ENCODE measurements at regions not wholly inside any gene's neighbourhood (a gene's known extent, or its start where the extent isn't known, plus 50 kb on each side); places are given as distances from the start of the nearest gene placed in this dataset.
"Not testable (repeated sequence)": the region's sequence is repeated elsewhere in the genome, so short reads cannot be mapped to it uniquely, and the experiment has no call there.

DNA sequence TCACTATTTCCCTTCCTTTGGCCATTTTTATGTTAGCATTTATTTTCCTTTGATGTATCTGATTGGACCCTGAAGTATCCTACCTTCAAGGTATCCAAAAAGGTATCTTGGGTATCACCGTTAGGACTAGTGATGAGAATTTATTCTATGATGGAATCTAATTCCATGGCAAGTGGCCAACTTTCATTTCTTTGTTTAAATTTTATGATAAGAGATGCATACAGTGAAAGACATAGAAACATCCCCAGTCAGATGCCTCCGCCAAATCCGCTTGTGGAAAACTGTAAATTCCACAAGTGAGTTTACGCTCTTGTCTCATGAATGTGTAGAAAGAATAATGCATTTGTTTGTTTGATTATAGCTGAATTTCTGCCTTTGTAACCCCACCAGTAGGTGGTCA lies 153.7 kb upstream of the NR2F2 start:
- DNase-seq: no peak

DNA sequence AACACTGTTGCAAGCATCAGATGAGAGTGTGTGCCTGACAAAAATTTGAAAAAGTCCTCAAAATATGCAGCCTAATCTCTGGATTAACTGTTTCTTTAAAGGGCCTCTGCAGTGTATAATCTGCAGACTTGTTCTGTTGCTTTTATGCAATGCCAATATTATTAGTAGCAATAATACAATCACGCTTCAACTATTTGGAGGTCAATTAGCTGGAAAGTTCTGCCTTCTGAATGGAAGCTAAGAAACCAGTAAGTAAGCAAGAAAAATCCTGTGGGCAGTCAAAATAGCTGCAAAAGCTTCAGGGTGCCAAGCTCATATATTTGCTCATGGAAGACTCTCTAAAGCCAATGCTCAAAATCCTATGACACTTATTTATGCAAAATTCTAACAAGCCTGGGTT lies 153.2 kb upstream of the NR2F2 start:
- DNase-seq: no peak

DNA sequence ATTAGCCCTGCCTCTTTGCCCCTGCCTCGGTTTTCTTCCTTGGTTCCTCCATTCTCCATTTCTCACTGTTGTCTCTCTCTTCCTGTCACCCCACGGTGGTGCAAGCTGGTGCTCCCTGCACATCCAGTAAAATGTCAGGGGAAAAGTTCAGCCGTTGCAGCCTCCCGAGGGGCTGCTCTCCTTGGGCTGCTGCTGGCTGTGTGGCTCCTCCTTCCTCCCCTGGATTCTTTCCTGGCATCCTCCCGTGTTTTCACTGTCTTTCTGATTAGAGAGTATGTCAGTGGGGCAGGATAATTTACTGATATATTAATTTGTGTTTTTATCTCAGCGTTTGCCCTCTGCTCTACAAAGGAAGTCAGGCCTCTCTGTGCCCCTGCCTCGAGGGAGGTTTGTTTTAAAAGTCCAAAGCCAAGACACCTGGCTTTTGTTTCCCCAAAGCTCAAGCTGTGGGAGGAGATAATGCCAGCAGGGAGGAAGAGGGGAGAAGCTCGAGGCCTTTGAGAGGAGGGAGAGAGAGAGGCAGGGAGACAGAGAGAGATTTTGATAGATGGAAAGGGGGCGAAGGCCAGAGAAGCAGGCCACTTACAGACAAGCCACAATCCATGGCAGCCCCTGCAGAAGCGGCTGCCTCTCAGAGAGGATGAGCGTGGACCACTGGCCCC lies 150.3 kb upstream of the NR2F2 start:
- DNase-seq: no peak

DNA sequence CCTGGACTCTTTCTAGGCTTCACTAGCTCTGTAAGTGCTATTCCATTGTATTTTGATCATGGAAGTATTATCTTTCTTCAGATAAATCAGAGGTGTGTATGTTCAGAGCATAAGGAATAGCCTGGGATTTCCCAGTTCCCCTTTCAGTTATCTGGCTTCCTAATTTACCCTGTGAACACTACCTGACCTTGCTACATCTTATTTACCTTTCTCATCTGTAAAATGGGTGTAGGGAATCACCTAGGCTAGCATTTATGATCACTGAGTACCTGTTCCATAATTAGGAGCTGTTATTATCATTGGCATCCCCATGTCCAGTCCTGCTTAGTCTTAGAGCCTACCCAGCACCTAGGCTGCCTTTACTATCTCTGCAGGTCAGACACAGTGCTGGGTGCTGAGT lies 149.3 kb upstream of the NR2F2 start:
- DNase-seq: no peak

DNA sequence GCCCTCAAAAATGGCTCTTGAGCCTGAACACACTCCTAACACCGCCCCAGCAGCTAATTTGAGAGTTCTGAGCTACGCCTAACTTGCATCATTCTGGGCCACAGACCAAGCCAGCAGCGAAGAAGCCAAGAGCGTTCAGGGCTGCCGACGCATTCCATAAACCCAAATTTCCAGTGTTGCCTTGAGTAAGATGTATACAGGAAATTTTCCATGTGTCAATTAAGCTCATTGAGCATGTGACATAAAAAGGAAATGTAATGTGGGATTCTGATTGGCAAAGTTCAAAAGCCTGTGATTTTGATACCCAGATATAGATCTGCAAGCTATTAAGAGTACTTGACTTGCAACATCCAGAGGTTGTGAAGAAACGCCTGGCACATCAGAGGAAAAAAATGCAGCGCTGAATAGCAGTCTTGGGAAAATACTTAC lies 148.6 kb upstream of the NR2F2 start:
- no peak for DNase-seq

DNA sequence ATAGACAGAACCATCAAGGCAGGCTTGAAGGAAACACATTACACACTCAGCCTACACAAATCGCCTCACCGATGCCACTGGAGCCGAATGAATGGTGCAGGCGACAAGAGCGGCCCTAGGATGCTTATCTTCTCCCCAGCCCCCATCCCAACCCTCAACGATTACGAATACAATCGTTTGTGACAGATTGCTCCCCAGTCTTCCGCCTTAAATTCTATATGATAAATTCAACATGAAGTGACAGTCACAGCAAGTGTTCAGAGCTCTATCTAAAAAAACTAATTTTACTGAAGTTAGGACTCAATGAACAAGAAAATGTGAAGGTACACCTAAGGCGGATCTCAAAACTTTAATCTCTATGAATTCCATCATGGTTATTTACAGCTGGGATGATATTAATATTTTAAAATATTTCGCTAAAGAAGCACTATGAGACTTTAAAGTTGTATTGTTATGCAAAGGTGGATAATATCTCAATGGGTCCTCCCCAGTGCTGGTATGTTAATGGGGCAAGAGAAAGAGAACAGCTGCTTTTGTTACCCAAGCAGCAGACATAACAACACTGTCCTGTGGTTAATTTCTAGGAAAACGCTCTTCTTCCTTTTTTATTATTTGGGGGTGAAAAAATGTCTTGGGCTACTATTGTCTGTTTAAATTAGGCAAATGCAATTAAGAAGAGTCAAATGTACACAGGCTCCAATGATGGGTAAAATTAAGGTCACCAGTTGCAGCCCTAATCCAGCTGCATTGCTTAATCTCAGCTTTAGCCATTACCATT lies 147.6 kb upstream of the NR2F2 start:
- no peak for DNase-seq

DNA sequence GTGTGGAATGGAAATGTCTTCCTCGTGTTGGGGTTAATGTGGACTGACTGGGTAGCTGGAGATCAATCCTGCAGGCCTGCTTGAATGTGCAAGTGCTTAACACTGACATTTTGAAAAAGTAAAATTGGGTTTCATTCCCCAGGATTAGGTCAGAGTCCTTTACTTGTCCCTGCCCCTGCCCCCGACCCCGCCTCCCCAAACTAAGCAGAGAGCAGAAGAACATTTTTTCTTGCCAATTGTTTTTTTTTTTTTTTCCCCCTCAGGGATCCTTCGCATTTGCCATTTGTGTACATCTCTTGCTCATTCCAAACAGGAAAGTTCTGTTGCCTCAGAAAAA lies 147.0 kb upstream of the NR2F2 start:
- DNase-seq: no peak

DNA sequence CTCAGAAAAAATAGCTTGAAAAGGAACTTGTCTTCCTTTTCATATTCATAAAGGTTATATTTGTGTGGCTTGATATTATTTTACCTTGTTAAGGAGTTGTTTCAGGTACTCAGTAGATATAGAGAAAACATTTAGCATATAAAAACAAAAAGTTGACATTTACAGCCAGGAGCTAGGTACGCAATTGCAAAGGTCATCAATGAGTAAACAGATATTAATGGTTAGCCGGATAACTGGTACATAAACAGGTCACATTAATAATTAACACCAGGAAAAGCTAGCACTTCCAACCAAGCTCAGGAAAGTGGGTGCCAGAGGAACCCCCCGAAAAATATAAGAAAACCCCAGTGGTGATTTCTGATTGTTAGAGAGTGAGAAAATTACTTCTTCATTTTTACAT lies 146.6 kb upstream of the NR2F2 start:
- no peak for DNase-seq

DNA sequence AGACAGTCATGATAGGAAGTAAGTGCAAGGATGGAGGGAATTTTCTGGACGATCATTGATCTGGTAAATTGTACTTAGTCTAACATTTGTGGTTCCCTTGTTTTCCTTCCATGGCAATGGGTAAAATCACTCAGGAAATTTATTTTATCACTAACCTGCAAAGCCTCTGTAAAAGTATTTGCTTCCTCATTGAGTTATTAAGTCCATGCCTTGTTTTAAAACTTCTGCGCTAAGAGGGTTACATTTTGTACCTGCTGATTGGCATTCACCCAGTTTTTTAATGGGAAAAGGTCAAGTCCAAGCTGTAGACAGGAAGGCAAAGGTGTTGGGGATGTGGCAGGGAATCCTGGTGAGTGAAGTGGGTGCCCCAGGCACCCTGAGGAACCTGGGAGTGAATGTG lies 146.2 kb upstream of the NR2F2 start:
- no peak for DNase-seq

DNA sequence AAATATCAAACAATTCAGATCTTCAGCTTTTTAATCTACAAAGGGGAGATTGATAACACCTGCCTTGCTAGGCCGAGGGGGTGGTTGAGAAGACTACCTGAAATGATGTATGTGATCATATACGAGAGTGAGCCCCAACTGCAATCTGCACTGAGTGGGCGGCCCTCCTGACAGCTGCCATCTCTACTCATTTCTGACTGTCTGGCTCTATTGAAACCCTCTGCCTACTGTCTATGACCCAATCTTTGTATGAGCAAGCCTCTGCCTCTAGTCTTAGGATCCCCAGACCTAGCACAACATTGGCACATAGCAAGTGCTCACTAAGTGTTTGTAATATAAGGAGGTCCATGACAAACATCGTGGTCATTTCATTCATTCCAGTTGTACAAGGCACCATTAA lies 144.4 kb upstream of the NR2F2 start:
- no peak for DNase-seq

DNA sequence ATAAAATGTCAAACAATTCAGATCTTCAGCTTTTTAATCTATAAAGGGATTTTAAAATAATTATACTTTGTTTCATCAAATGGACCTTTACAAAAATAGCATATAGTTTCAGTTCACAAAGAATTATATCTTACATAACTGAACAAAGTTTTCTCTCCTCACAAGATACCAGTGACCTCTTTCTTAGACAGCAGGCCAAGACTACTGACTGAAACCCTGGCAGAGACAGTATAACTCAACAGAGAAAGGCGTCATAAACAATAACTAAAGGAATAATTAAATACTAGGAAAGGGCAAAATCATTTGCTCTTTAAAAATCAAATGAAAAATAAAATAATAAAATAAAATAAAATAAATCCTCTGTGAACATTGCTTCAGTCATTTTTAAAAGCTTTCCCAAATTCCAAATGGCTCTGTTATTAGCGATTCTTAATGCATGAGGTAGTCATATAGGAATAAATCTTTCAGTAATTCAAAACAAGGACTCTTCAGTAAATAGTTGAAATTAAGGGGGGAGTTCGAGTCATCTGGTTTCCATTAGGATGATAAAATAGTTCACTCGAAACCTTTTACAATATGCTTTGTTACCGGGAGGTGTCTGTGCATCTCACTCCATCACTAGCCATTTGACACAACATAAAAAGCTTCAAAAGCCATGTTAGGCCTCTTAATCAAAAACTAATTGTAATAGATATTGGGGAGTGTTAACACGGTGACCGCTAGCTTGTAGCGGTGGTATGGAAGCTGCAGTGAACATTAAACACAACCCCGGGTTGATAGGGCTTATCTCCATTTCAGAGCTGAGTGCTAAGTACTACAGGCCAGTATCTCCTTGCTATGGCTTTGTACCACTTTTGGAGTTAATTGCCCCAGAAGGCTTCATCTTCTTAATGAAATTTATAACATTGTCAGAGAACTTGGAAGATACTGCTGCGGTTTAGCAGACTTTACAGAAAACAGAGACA lies 142.9 kb upstream of the NR2F2 start:
- DNase-seq: no peak

DNA sequence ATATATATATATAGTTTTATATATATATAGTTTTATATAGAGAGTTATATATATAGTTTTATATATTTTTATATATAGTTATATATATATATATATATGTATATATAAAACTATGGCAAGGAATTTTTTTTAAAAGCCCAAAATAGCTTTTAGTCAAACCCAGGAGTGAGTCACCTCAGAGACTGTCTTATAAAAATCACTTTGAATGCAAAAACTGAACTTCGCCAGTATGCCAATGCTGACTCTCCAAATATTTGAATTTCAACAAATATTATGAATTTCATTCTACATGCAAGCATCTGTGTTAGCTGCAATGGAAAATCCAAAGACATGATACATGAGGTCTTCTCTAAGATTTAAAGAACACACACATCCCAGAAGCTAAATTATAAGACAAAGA lies 132.8 kb upstream of the NR2F2 start:
- no peak for DNase-seq

DNA sequence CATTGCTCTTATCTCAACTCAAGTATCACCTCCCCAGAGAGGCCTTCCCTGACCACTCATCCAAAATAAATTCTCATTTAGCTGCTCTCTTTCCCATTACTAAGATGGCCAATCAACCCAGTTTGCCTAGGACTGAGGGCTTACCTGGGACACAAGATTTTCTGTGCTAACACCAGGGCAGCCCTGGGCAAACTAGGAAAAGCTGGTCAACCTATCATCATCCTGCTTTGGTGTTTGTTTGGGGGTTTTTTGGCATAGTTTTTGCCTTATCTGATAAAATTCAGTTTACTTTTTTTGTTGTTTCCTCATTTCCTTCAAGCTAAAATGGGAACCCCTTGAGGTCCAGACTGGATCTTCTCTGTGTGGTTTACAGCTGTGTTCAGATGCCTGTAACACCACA lies 131.4 kb upstream of the NR2F2 start:
- DNase-seq: no peak

DNA sequence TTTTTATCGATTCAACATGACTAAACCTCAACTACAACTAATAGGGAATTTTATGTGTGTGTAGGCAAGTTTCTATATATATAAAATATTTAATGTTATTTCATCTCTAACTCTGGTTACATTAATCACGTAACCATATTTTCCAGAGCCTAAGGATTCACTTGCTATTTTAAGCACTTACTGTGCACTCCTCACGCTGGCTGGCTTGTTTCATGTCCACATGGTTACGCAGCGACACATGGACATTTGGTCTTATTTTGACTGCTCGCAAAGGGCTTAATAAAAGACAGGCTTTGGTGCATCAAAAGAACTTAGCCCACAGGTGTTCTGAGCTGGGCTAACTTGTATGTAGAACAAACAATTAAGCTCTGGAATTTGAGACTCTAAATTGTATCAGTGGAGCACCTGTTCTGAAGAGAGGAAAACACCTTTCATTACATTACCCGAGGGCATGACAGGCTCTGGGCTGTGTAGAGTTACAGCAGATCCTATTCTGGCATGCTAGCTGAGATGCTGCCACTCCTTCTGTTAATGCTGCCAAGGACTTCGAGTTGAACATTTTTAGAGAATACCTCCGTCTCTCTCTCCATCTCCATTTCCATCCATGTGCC lies 130.0 kb upstream of the NR2F2 start:
- DNase-seq: no peak

DNA sequence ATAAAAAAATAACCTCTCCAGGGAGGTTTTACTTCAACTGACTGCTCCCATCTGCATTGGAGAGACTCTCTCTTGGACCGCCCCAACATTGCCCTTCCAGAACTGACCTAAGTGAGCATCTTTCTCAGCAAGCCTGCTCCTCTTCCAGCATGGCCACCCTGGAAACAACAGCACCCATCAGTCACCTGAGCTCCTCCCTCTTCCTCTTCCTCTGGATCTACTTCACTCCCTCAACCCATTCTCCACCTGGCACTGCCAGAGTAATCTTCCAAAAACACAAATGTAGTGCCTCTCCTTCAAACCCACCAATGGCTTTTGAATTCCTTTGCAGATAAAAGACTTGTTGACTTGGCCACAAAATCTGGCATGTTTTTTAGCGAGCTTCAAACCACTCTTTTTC lies 128.8 kb upstream of the NR2F2 start:
- no peak for DNase-seq

DNA sequence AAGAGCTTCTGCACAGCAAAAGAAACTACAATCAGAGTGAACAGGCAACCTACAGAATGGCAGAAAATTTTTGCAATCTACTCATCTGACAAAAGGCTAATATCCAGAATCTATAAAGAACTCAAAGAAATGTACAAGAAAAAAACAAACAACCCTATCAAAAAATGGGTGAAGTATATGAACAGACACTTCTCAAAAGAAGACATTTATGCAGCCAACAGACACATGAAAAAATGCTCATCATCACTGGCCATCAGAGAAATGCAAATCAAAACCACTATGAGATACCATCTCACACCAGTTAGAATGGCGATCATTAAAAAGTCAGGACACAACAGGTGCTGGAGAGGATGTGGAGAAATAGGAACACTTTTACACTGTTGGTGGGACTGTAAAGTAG lies 124.9 kb upstream of the NR2F2 start:
- DNase-seq: not testable (repeated sequence)

DNA sequence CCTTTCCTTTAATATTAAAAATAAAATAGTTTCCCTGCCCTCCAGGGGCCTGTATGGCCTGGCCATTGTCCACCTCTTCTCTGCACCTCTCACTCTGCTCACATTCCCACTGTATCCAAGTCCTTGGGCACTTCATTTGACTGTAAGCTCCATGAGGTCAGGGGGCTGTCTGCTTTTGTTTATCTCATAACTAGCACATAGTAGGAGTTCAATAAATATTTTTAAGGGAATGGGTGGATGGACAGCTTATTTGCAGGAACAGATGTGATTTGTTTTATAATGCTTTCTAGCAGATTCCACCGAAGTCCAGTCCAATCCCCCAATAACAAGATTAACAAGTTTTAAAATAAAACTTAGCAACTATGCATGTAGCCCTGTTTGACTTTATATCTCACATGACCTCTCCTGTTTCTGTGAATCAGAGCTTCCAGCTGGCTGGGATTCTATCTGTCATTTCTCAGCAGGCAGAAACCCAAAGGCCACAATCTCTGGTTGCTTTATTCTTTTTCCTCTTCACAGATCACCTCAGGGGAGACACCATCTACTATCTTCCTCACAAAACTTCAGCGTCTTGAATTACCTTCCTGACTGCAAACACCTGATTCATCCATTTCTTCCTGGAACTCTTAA lies 123.0 kb upstream of the NR2F2 start:
- DNase-seq: no peak

DNA sequence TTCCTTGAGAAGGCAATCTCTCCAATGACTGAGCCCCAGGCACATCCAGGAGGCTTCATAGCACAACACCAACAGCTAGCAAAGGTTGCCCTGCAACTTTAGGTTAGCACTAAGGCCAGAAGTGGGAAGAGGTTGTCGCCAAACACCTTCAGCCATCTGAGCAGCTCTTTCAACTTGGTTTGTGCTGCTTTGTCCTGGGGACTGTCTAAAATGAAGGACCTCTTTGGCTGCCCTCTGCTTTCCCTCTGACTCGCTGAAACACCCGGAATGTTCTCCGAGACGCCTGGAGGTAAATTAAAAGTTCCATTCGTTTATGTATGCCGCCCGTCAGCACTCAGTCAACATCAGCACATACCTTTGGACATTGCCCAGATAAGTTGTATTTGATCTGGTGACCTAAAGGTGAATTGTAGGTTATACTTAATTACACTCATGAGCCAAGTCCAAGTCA lies 121.2 kb upstream of the NR2F2 start:
- DNase-seq: no peak

DNA sequence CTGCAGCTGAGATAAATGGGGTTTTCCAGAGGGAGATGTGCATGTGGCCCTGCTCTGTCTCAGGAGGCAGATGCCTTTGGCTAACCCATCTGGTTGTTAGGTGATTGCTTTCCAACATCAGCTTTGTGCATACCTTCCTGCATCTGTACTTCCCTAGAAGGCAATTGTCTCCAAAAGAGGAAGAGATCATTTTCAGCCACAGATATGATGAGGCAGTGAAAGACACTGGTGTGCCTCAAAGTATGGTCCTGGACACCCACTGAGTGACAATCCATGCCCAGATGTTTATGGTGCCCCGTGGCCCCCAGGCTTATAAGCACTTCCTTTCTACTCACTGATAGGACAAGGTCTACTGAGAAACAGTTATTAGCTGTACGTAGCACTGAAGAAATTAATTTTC lies 117.5 kb upstream of the NR2F2 start:
- no peak for DNase-seq

DNA sequence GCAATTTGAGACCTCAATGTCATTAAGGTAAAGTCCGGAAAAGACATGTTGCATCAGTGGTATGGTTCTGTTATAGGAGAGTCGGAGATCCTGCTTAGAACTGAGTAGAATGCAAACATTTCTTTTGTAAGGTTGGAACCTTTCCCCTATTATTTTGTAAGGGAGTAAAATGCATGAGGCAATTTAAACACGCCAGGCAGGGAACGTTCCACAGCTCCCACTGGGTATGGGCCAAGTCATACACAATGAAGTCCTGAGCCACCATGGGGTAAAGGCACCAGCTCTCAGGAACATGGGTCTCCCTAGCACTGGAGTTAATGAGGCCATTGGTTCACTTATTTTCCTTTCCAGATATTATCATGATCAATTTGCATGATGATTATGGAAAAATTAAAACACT lies 116.6 kb upstream of the NR2F2 start:
- no peak for DNase-seq

DNA sequence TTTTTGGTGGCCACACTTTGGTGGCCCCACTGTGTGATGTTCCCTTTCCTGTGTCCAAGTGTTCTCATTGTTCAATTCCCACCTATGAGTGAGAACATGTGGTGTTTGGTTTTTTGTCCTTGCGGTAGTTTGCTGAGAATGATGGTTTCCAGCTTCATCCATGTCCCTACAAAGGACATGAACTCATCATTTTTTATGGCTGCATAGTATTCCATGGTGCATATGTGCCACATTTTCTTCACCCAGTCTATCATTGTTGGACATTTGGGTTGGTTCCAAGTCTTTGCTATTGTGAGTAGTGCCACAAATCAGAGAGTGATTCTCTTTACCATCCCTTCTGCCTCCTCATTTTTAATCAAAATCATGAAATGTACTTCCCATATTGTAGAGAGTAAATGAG lies 114.0 kb upstream of the NR2F2 start:
- DNase-seq: not testable (repeated sequence)

DNA sequence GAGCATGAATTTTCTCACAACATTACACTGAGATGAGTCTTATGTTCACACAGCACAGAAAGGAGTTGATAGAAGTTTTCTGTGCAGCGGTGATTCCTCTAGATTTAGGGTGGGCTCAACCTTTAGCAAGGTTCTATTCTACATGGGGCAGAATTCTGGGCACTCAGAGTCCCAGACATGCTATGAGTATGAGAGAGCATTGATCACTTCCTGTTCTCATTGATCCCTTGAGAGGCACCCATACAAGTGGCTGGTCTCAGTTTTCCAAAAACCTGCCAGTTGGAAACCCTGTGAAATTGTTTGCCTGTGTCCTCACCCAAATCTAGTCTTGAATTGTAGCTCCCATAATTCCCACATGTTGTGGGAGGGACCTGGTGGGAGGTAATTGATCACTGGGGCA lies 112.5 kb upstream of the NR2F2 start:
- no peak for DNase-seq
